Mesendoderm (in vitro differentiated cells): ENCODE measurements at regions not wholly inside any gene's neighbourhood (a gene's known extent, or its start where the extent isn't known, plus 50 kb on each side); places are given as distances from the start of the nearest gene placed in this dataset.

Experiments
- DNase-seq: peaks from one replicate; pipeline ENCODE4 v3.0.0; 2013
- H2AK5ac ChIP-seq: 2 replicates; pipeline ENCODE4 v1.6.1; 2013; ENCODE audit warnings: low read length, inconsistent platforms
- H2BK120ac ChIP-seq: 2 replicates; pipeline ENCODE4 v1.6.1; 2013; ENCODE audit warnings: low read depth, mild to moderate bottlenecking, low read length, moderate library complexity, mixed read lengths
- H2BK15ac ChIP-seq: replicated peaks from 2 replicates; pipeline ENCODE4 v1.6.1; 2013; ENCODE audit warnings: low read depth, mild to moderate bottlenecking, moderate library complexity
- H2BK5ac ChIP-seq: 2 replicates; pipeline ENCODE4 v1.6.1; 2013; ENCODE audit warnings: low read length, inconsistent platforms
- H3K18ac ChIP-seq: 2 replicates; pipeline ENCODE4 v1.6.1; 2013; ENCODE audit warnings: mild to moderate bottlenecking, low read length, mixed read lengths
- H3K23ac ChIP-seq: one replicate; pipeline ENCODE4 v1.6.1; 2013; ENCODE audit warnings: low read length
- H3K27ac ChIP-seq: 2 replicates; pipeline ENCODE4 v1.5.1; 2013; ENCODE audit warnings: low read depth, mild to moderate bottlenecking, inconsistent platforms, low read length, moderate library complexity
- H3K27me3 ChIP-seq: 2 replicates; pipeline ENCODE4 v1.6.1; 2013; ENCODE audit warnings: low read length, control low read depth, mild to moderate bottlenecking, inconsistent platforms; ENCODE audit not compliant: insufficient read depth, poor library complexity
- H3K36me3 ChIP-seq: 2 replicates; pipeline ENCODE4 v1.6.1; 2013; ENCODE audit warnings: low read length, inconsistent platforms; ENCODE audit not compliant: control insufficient read depth, insufficient read depth
- H3K4ac ChIP-seq: one replicate; pipeline ENCODE4 v1.6.1; 2013; ENCODE audit warnings: low read depth, mild to moderate bottlenecking, low read length, moderate library complexity
- H3K4me1 ChIP-seq: 2 replicates; pipeline ENCODE4 v1.6.1; 2013; ENCODE audit warnings: low read depth, low read length, inconsistent platforms; ENCODE audit not compliant: control insufficient read depth
- H3K4me2 ChIP-seq: 2 replicates; pipeline ENCODE4 v1.6.1; 2013; ENCODE audit warnings: low read length
- H3K4me3 ChIP-seq: 2 replicates; pipeline ENCODE4 v1.5.1; 2013; ENCODE audit warnings: mild to moderate bottlenecking, low read length
- H3K56ac ChIP-seq: one replicate; pipeline ENCODE4 v1.6.1; 2013; ENCODE audit warnings: low read length
- H3K79me1 ChIP-seq: 2 replicates; pipeline ENCODE4 v1.6.1; 2013; ENCODE audit warnings: low read length, inconsistent platforms
- H3K79me2 ChIP-seq: 2 replicates; pipeline ENCODE4 v1.6.1; 2013; ENCODE audit warnings: mild to moderate bottlenecking, low read length; ENCODE audit not compliant: control insufficient read depth, insufficient read depth
- H3K9ac ChIP-seq: 2 replicates; pipeline ENCODE4 v1.6.1; 2013; ENCODE audit warnings: low read length, inconsistent platforms
- H4K5ac ChIP-seq: one replicate; pipeline ENCODE4 v1.6.1; 2013; ENCODE audit warnings: low read length
- H4K8ac ChIP-seq: one replicate; pipeline ENCODE4 v1.6.1; 2013; ENCODE audit warnings: low read depth, mild to moderate bottlenecking, control low read depth, low read length, moderate library complexity
- WGBS: extraction: QIAGEN DNeasy Blood & Tissue Kit; methylation state at CpG from one replicate; pipeline ENCODE4 v1.1.7; 2013; ENCODE audit warnings: low lambda C conversion rate, missing lambda C conversion rate; ENCODE audit not compliant: insufficient coverage; ENCODE audit errors: extremely low coverage; 5-methylcytosine and 5-hydroxymethylcytosine counted together

DNA sequence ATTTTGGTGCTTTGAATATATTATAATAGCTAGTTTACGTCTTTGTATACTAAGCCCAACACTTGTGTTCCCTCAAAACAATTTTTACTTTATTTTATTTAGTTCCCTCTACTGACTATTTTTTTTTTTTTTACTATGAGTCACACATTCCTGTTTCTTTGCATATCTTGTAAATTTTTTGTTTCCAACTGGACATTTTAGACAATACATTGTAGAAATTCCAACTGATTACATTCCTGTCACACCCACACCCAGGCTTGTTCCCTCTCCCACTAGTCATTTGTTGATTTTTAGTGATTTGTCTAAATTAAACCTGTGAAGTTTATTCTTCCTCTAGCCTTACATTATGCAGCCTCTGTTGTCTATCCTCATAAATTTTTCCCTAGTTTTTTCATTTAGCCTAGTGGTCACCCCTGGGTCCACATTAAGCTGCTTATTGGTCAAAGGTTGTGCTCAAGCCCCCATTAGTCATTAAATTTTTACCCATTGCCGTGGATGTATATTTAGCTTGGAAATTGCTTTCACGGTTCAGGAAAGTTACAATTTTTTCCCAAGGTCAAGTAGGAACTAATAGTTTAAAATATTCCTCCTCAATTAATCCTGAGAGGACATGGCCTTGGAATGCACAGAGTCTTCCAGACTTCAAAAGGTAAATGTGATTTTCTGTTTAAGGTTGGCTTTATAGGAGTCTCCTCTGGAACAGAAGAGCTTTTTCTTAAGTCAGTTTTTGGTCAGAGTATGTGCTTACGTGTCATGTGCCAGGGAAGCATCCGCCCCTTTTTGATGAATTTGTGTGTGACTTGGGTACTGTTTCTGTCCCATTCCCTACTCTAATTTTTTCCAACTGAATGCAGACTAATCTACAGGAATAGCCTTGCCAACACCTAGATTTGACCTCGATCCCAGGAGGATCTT, 207.6 kb upstream of the TMEM72 start:
- WGBS: no CpG with 5 or more reads among the region's 6 CpGs
- no peak overlapping the region for H3K27ac ChIP-seq
- DNase-seq: no peak

DNA sequence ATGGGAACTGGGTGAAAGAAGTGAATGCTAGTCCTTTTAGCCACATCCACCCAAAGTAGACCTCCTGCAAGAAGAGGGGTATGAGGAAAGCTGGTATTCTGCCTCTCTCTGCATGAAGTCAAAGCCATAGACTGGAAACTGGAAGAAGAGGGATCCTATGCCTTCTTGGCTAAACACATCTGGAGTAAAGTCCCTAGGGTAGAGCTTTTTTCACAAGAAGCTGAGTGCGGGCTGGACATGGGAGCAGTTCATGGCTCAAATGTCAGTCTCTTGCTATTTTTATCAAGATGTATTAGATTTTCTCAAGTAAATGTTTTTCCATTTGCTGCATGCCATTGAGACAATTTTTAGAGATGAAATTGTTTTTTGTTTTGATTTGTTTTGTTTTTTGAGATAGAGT, 206.5 kb upstream of the TMEM72 start:
- no peaks in the 10 kb centered on the region for H3K36me3 ChIP-seq
- no peaks in the 10 kb centered on the region for H3K4me1 ChIP-seq
- no peak for DNase-seq
- no peak overlapping the region for H2BK120ac ChIP-seq
- no CpG with 5 or more reads among the region's 1 CpG for WGBS
- H3K4me2 ChIP-seq: no peak overlapping the region
- no peak overlapping the region for H3K4me3 ChIP-seq
- H4K8ac ChIP-seq: no peak overlapping the region
- no peak overlapping the region for H3K27ac ChIP-seq
- H3K4ac ChIP-seq: no peak overlapping the region
- H3K27me3 ChIP-seq: no peaks in the 10 kb centered on the region
- H2BK15ac ChIP-seq: no peak overlapping the region
- no peak overlapping the region for H3K23ac ChIP-seq
- no peak overlapping the region for H4K5ac ChIP-seq
- H3K79me2 ChIP-seq: no peaks in the 10 kb centered on the region
- H3K9ac ChIP-seq: no peak overlapping the region
- H3K18ac ChIP-seq: no peak overlapping the region
- H3K56ac ChIP-seq: no peak overlapping the region
- no peak overlapping the region for H2BK5ac ChIP-seq
- H2AK5ac ChIP-seq: no peak overlapping the region
- H3K79me1 ChIP-seq: no peaks in the 10 kb centered on the region

More for the DNA sequence above, 207.6 kb upstream of the TMEM72 start:
- Histone ChIP-seq H2BK120ac (no peak overlapping the region), H3K23ac (no peak overlapping the region), H2AK5ac (no peak overlapping the region), H3K79me2 (no peaks in the 10 kb centered on the region), H3K4ac (no peak overlapping the region), H3K56ac (no peak overlapping the region), H3K4me1 (no peaks in the 10 kb centered on the region), H2BK5ac (no peak overlapping the region), H3K36me3 (no peaks in the 10 kb centered on the region), H3K27me3 (no peaks in the 10 kb centered on the region), H2BK15ac (no peak overlapping the region), H3K79me1 (no peaks in the 10 kb centered on the region), H3K18ac (no peak overlapping the region), H3K9ac (no peak overlapping the region), H3K4me2 (no peak overlapping the region), H4K5ac (no peak overlapping the region), H3K4me3 (no peak overlapping the region), H4K8ac (no peak overlapping the region)

DNA sequence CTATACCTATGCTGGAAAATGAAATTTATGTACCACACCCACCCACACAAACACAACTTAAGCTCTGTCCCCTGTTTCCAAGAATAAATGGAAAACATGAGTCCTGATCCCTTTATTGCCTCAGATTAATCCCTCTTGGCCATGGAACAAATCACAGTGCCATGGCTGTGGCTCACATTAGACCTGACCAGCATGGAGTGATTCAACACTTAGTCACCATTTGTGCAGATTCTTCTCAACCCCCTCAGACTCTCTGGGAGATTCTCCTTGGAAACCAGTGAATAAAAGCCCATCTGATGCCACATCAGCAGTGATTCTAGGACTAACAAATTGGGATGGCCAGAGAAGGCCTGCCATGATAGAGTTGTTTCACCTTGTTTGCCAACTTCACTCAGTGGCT, 204.4 kb upstream of the TMEM72 start:
- no peak overlapping the region for H3K18ac ChIP-seq
- H3K79me2 ChIP-seq: no peaks in the 10 kb centered on the region
- no peak overlapping the region for H4K5ac ChIP-seq
- no peak overlapping the region for H3K9ac ChIP-seq
- no peak overlapping the region for H2BK5ac ChIP-seq
- H3K79me1 ChIP-seq: no peaks in the 10 kb centered on the region
- H4K8ac ChIP-seq: no peak overlapping the region
- no peak overlapping the region for H3K56ac ChIP-seq
- no peak overlapping the region for H3K27ac ChIP-seq
- no peak overlapping the region for H2BK120ac ChIP-seq
- H3K4me1 ChIP-seq: no peaks in the 10 kb centered on the region
- H3K4me3 ChIP-seq: no peak overlapping the region
- H3K4ac ChIP-seq: no peak overlapping the region
- H3K36me3 ChIP-seq: no peaks in the 10 kb centered on the region
- no peak overlapping the region for H2AK5ac ChIP-seq
- no peak overlapping the region for H2BK15ac ChIP-seq
- no peak for DNase-seq
- no peak overlapping the region for H3K4me2 ChIP-seq
- H3K27me3 ChIP-seq: no peaks in the 10 kb centered on the region
- H3K23ac ChIP-seq: no peak overlapping the region

DNA sequence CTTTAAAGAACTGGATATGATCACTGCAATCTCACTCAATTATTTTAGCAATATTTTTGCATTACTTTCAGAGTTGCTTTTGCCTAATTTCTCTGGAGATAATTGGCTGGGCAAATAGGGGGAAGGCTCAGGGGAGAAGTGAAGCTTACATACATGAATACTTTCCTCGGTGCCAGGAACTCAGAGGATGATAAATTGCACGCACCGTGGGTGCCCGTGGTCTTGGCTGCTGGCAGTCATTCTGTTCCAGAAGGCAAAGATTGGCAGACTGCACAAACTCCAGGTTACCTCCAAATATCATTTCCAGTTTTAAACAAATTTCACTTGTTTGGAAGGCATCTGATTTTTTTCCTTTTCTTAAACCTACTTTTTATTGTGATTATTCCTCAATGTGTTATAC, 197.8 kb upstream of the TMEM72 start:
- no peaks in the 10 kb centered on the region for H3K4me1 ChIP-seq
- WGBS: no CpG with 5 or more reads among the region's 4 CpGs
- H3K23ac ChIP-seq: no peak overlapping the region
- no peak overlapping the region for H3K4me2 ChIP-seq
- no peak overlapping the region for H4K8ac ChIP-seq
- H2BK15ac ChIP-seq: no peak overlapping the region
- DNase-seq: no peak
- H2BK120ac ChIP-seq: no peak overlapping the region
- H3K56ac ChIP-seq: no peak overlapping the region
- no peak overlapping the region for H3K18ac ChIP-seq
- no peaks in the 10 kb centered on the region for H3K36me3 ChIP-seq
- H2AK5ac ChIP-seq: no peak overlapping the region
- no peak overlapping the region for H2BK5ac ChIP-seq
- H3K9ac ChIP-seq: no peak overlapping the region
- no peak overlapping the region for H3K27ac ChIP-seq
- H3K4ac ChIP-seq: no peak overlapping the region
- no peaks in the 10 kb centered on the region for H3K79me1 ChIP-seq
- H4K5ac ChIP-seq: no peak overlapping the region
- H3K27me3 ChIP-seq: no peaks in the 10 kb centered on the region
- H3K79me2 ChIP-seq: no peaks in the 10 kb centered on the region
- no peak overlapping the region for H3K4me3 ChIP-seq

DNA sequence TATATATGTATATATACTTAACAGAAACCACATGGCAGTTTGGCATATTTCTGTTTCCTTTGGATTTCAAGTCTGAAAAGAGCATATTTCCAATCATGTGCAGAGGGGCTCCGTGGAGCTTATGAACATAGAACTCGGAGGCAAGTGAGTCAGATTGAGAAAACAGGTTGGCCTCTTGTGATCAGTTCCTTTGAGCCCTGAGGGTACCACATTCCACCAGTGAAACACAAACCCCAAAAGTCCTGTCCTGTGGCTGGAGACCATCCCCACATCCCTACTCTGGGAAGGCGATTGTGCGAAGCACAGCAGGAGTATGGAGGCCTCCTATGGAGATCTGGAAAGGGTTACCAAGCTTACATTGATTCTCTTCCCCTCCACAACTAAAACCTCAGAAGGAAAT, 196.7 kb upstream of the TMEM72 start:
- Histone ChIP-seq H2BK120ac (no peak overlapping the region), H3K36me3 (no peaks in the 10 kb centered on the region)
- no CpG with 5 or more reads among the region's 4 CpGs for WGBS

DNA sequence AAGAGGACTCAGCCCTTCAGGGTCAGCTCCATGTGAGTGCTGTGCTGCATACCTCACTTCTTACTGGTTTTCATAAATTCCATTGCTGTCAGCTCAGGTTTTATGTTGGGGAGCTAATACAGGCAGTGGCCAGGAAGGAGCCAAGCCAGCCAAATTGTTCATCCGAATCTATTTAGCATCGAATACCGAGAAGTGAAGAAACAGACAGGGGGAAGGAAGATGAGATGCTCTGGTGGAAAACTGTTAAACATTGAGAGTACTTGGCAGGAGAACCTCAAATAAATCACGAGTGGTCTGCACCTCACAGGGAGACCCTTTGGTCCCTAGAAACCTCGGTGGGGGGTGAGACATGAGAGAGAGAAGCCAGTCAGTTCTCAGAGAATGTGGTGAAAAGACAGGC, 196.0 kb upstream of the TMEM72 start:
- Histone ChIP-seq H3K18ac (no peak overlapping the region), H2BK15ac (no peak overlapping the region), H4K8ac (no peak overlapping the region), H3K9ac (no peak overlapping the region), H3K4me2 (no peak overlapping the region), H3K4ac (no peak overlapping the region), H3K79me2 (no peaks in the 10 kb centered on the region), H3K27me3 (no peaks in the 10 kb centered on the region), H3K36me3 (no peaks in the 10 kb centered on the region), H2AK5ac (no peak overlapping the region), H4K5ac (no peak overlapping the region), H3K4me1 (no peaks in the 10 kb centered on the region), H3K56ac (no peak overlapping the region), H2BK120ac (no peak overlapping the region), H3K4me3 (no peak overlapping the region), H3K23ac (no peak overlapping the region), H3K27ac (no peak overlapping the region), H3K79me1 (no peaks in the 10 kb centered on the region), H2BK5ac (no peak overlapping the region)
- DNase-seq: no peak
- WGBS: no CpG with 5 or more reads among the region's 5 CpGs

More for the DNA sequence above, 196.7 kb upstream of the TMEM72 start:
- no peak overlapping the region for H3K23ac ChIP-seq
- H3K18ac ChIP-seq: no peak overlapping the region
- H3K56ac ChIP-seq: no peak overlapping the region
- no peak overlapping the region for H4K5ac ChIP-seq
- no peak overlapping the region for H3K4me3 ChIP-seq
- no peak overlapping the region for H3K9ac ChIP-seq
- H3K4me2 ChIP-seq: no peak overlapping the region
- H3K27me3 ChIP-seq: no peaks in the 10 kb centered on the region
- H3K4ac ChIP-seq: no peak overlapping the region
- no peak overlapping the region for H2BK5ac ChIP-seq
- no peaks in the 10 kb centered on the region for H3K4me1 ChIP-seq
- H4K8ac ChIP-seq: no peak overlapping the region
- no peak overlapping the region for H2AK5ac ChIP-seq
- no peak for DNase-seq
- H3K27ac ChIP-seq: no peak overlapping the region
- H3K79me1 ChIP-seq: no peaks in the 10 kb centered on the region
- H3K79me2 ChIP-seq: no peaks in the 10 kb centered on the region
- H2BK15ac ChIP-seq: no peak overlapping the region
